H1 (cell line): ENCODE measurements at regions not wholly inside any gene's neighbourhood (a gene's known extent, or its start where the extent isn't known, plus 50 kb on each side); places are given as distances from the start of the nearest gene placed in this dataset.

Source experiments
- CTCF ChIA-PET: fragments of 300-600 bp; sonication (Branson Sonifier 250); formaldehyde crosslinking; loops from one replicate; lab custom pipeline; 2021; ENCODE audit not compliant: partially characterized antibody; lab: Charles Lee
- POLR2A ChIA-PET: fragments of 300-600 bp; sonication (Branson Sonifier 250); formaldehyde crosslinking; loops from one replicate; lab custom pipeline; 2021; ENCODE audit warnings: inconsistent platforms; ENCODE audit not compliant: partially characterized antibody; lab: Charles Lee
- DNase-seq, 2 experiments: peaks; one replicate each; pipeline versions ENCODE4 v3.0.0 to v3.0.0-alpha.2; 2010 to 2022; ENCODE audit warnings: low spot score in 2 of 2, low read depth in 1 of 2, mixed read lengths in 1 of 2
- FAIRE-seq: peaks from 2 replicates; lab custom pipeline; 2011; peaks lifted over from hg19 to GRCh38; lab: Jason Lieb, UNC
- H2AFZ ChIP-seq: 2 replicates; pipeline ENCODE4 v1.8.1; 2012; ENCODE audit warnings: low read length, inconsistent platforms
- H2AK5ac ChIP-seq: 2 replicates; pipeline ENCODE4 v1.6.1; 2013; ENCODE audit warnings: low read depth, low read length
- H2BK120ac ChIP-seq: replicated peaks from 2 replicates; pipeline ENCODE3; 2013; ENCODE audit warnings: low read depth, low read length, inconsistent platforms
- H2BK12ac ChIP-seq: 2 replicates; pipeline ENCODE4 v1.6.1; 2013; ENCODE audit warnings: low read depth, low read length
- H2BK15ac ChIP-seq: 2 replicates; pipeline ENCODE4 v1.6.1; 2013; ENCODE audit warnings: low read length
- H2BK20ac ChIP-seq: 2 replicates; pipeline ENCODE4 v1.6.1; 2013; ENCODE audit warnings: low read length
- H2BK5ac ChIP-seq: 2 replicates; pipeline ENCODE4 v1.6.1; 2013; ENCODE audit warnings: low read depth, low read length
- H3K14ac ChIP-seq: 2 replicates; pipeline ENCODE4 v1.6.1; 2013; ENCODE audit warnings: inconsistent platforms; ENCODE audit not compliant: insufficient read length
- H3K18ac ChIP-seq: 2 replicates; pipeline ENCODE4 v1.6.1; 2013; ENCODE audit warnings: low read length; ENCODE audit errors: extremely low read depth
- H3K23ac ChIP-seq: 2 replicates; pipeline ENCODE4 v1.6.1; 2013; ENCODE audit warnings: inconsistent platforms; ENCODE audit not compliant: insufficient read length
- H3K23me2 ChIP-seq: 2 replicates; pipeline ENCODE4 v1.6.1; 2013; ENCODE audit warnings: low read depth, low read length
- H3K27ac ChIP-seq: 2 replicates; pipeline ENCODE4 v1.6.1; 2011; ENCODE audit warnings: low read depth, low read length, inconsistent platforms
- H3K27me3 ChIP-seq, 4 experiments: replicated peaks in 1 of 4; 1 replicate in 1 of 4; 2 replicates in 3 of 4; pipeline versions ENCODE4 v1.6.1 to v1.8.1; 2011 to 2013; ENCODE audit warnings: low read length in 3 of 4, mild to moderate bottlenecking in 3 of 4, inconsistent platforms in 2 of 4, mixed read lengths in 2 of 4, moderate library complexity in 1 of 4; ENCODE audit not compliant: control insufficient read depth in 3 of 4, insufficient read depth in 3 of 4; ENCODE audit errors: extremely low read depth in 1 of 4
- H3K36me3 ChIP-seq, 4 experiments: 2 replicates each; pipeline versions ENCODE4 v1.6.1 to v1.8.1; 2011 to 2013; ENCODE audit warnings: mild to moderate bottlenecking in 4 of 4, low read length in 3 of 4, moderate library complexity in 2 of 4, control low read depth in 1 of 4, inconsistent platforms in 1 of 4; ENCODE audit not compliant: insufficient read depth in 4 of 4, control insufficient read depth in 2 of 4
- H3K4ac ChIP-seq: replicated peaks from 2 replicates; pipeline ENCODE3; 2013; ENCODE audit warnings: low read length, low read depth, mixed read lengths, inconsistent platforms; ENCODE audit not compliant: insufficient read length
- H3K4me1 ChIP-seq, 4 experiments: replicated peaks in 1 of 4; 1 replicate in 1 of 4; 2 replicates in 3 of 4; pipeline versions ENCODE4 v1.6.1 to v1.8.1; 2011 to 2013; ENCODE audit warnings: low read length in 3 of 4, inconsistent platforms in 2 of 4, mixed read lengths in 1 of 4; ENCODE audit not compliant: insufficient read depth in 4 of 4, control insufficient read depth in 3 of 4
- H3K4me2 ChIP-seq, 2 experiments: 2 replicates each; pipeline versions ENCODE4 v1.6.1 to v1.8.1; 2011 to 2013; ENCODE audit warnings: low read depth in 2 of 2, low read length in 2 of 2, control low read depth in 1 of 2, inconsistent platforms in 1 of 2, mild to moderate bottlenecking in 1 of 2; ENCODE audit not compliant: insufficient read depth in 1 of 2
- H3K4me3 ChIP-seq, 4 experiments: fragments of 200-600, 300-600 bp in 1 of 4; sonication (generic), shearing (Covaris generic), sonication (Bioruptor Twin) in 1 of 4; 2 replicates each; pipeline versions ENCODE4 v1.5.1 to v1.8.1; 2011 to 2016; ENCODE audit warnings: low read length in 4 of 4, low read depth in 3 of 4, control low read depth in 2 of 4, inconsistent platforms in 2 of 4, mild to moderate bottlenecking in 2 of 4, mixed read lengths in 1 of 4, moderate library complexity in 1 of 4; ENCODE audit not compliant: insufficient read depth in 2 of 4; ENCODE audit errors: extremely low read depth in 1 of 4
- H3K56ac ChIP-seq: replicated peaks from 2 replicates; pipeline ENCODE3; 2013; ENCODE audit warnings: low read depth, mild to moderate bottlenecking, mixed read lengths, low read length, inconsistent platforms; ENCODE audit not compliant: insufficient read length
- H3K79me1 ChIP-seq: 2 replicates; pipeline ENCODE4 v1.6.1; 2013; ENCODE audit warnings: low read depth, low read length, control low read depth
- H3K79me2 ChIP-seq, 2 experiments: 2 replicates each; pipeline versions ENCODE4 v1.6.1 to v1.8.1; 2012 to 2013; ENCODE audit warnings: low read length in 2 of 2, mild to moderate bottlenecking in 2 of 2, inconsistent platforms in 1 of 2; ENCODE audit not compliant: insufficient read depth in 2 of 2, control insufficient read depth in 1 of 2
- H3K9ac ChIP-seq, 4 experiments: replicated peaks in 1 of 4; 1 replicate in 1 of 4; 2 replicates in 3 of 4; pipeline versions ENCODE4 v1.6.1 to v1.8.1; 2011 to 2013; ENCODE audit warnings: low read depth in 3 of 4, low read length in 3 of 4, control low read depth in 2 of 4, mild to moderate bottlenecking in 2 of 4, moderate library complexity in 2 of 4, inconsistent platforms in 1 of 4; ENCODE audit errors: extremely low read depth in 1 of 4
- H3K9me3 ChIP-seq, 2 experiments: 2 replicates each; pipeline versions ENCODE4 v1.6.1 to v1.8.1; 2012 to 2013; ENCODE audit warnings: mild to moderate bottlenecking in 2 of 2, moderate library complexity in 2 of 2, control low read depth in 1 of 2, inconsistent platforms in 1 of 2, low read depth in 1 of 2, low read length in 1 of 2, mixed read lengths in 1 of 2; ENCODE audit not compliant: insufficient read depth in 2 of 2
- H4K20me1 ChIP-seq, 2 experiments: replicated peaks in 1 of 2; 2 replicates each; pipeline versions ENCODE3 to v1.8.1; 2011 to 2013; ENCODE audit warnings: inconsistent platforms in 2 of 2, low read length in 2 of 2, mild to moderate bottlenecking in 1 of 2; ENCODE audit not compliant: insufficient read depth in 2 of 2, control insufficient read depth in 1 of 2
- H4K5ac ChIP-seq: 2 replicates; pipeline ENCODE4 v1.6.1; 2013; ENCODE audit warnings: low read length, low read depth, mixed read lengths, inconsistent platforms; ENCODE audit not compliant: insufficient read length
- H4K8ac ChIP-seq: 2 replicates; pipeline ENCODE4 v1.8.0; 2013; ENCODE audit warnings: mild to moderate bottlenecking, moderate library complexity, low read length, inconsistent platforms; ENCODE audit not compliant: insufficient read depth; ENCODE audit errors: extremely low read depth
- H4K91ac ChIP-seq: replicated peaks from 2 replicates; pipeline ENCODE3; 2013; ENCODE audit warnings: low read length, mixed read lengths, inconsistent platforms; ENCODE audit not compliant: insufficient read length
- WGBS, 2 experiments: shearing (Covaris generic) in 1 of 2; methylation state at CpG; one replicate each; pipeline versions ENCODE4 v1.1.6 to v1.1.7; 2013 to 2015; ENCODE audit warnings: low lambda C conversion rate in 2 of 2, mixed read lengths in 2 of 2, inconsistent platforms in 1 of 2, low coverage in 1 of 2, missing lambda C conversion rate in 1 of 2; ENCODE audit not compliant: insufficient replicate concordance in 2 of 2, insufficient coverage in 1 of 2, insufficient read length in 1 of 2; ENCODE audit errors: extremely low coverage in 1 of 2, missing lambda C conversion rate in 1 of 2; 5-methylcytosine and 5-hydroxymethylcytosine counted together

DNA sequence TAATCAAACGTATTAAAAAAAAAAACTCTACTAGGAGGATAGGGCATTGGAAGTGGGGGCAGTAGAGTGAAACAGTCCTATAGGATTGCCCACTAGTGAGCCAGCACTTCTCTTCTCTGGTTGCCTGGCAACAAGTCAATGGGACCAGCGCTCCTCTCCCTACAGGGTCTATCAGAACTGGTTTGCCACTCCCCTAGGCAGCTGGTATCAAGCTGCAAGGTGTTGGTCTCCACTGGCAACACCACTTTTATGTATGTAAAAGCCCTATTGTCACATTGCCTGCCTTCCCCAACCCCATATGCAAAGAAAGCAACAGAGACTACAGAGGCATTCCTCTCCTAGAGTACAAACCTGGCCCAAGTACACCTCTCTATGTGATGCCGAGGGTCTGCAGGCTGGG lies 166.9 kb upstream of the MCHR2 start:
- no peak overlapping the region for H2AFZ ChIP-seq
- H2BK20ac ChIP-seq: no peak overlapping the region
- no peak overlapping the region for H3K56ac ChIP-seq
- no peak for FAIRE-seq
- no peak overlapping the region for H4K91ac ChIP-seq
- no peak overlapping the region for H4K5ac ChIP-seq
- peak in 1 of 2 experiments; percentile 39 for DNase-seq
- no peak overlapping the region for H3K14ac ChIP-seq
- no peak overlapping the region for H2BK120ac ChIP-seq
- no peak overlapping the region for H2AK5ac ChIP-seq
- peak overlapping the region; percentile 2 to 50; a peak in 2 of 4 replicates for H3K4me2 ChIP-seq
- no peaks in the 10 kb centered on the region for H3K79me2 ChIP-seq
- H3K27me3 ChIP-seq: no peaks in the 10 kb centered on the region
- POLR2A ChIA-PET: no interaction called here
- H4K20me1 ChIP-seq: no peaks in the 10 kb centered on the region
- no peak overlapping the region for H2BK15ac ChIP-seq
- no peaks in the 10 kb centered on the region for H3K79me1 ChIP-seq
- H3K9ac ChIP-seq: no peak overlapping the region
- peaks cover 4 to 20% (median 15%) of the 10 kb centered on the region in 4 experiments for H3K4me1 ChIP-seq
- no peak overlapping the region for H3K4me3 ChIP-seq
- peak overlapping the region; percentile 42; the same call in 1 of the 2 replicates for H2BK12ac ChIP-seq
- H3K36me3 ChIP-seq: no peaks in the 10 kb centered on the region
- H4K8ac ChIP-seq: no peak overlapping the region
- no peaks in the 10 kb centered on the region for H3K9me3 ChIP-seq
- H3K4ac ChIP-seq: no peak overlapping the region
- no peak overlapping the region for H3K23ac ChIP-seq
- no peaks in the 10 kb centered on the region for H3K23me2 ChIP-seq
- CTCF ChIA-PET: interaction anchor here (1.0 to 1.4 kb wide), 2 partner anchors 9 to 15 kb away, joined by 3 read pairs; no protein-coding TSS in a partner anchor
- 53% methylated on average over 3 of the region's 3 CpGs; no CpG with 5 or more reads in 1 of the 2 experiments for WGBS, 2 experiments
- no peak overlapping the region for H2BK5ac ChIP-seq
- H3K27ac ChIP-seq: no peak overlapping the region
- no peak overlapping the region for H3K18ac ChIP-seq
